Rectal smooth muscle tissue (tissue), 1 donor: ENCODE measurements at regions not wholly inside any gene's neighbourhood (a gene's known extent, or its start where the extent isn't known, plus 50 kb on each side); places are given as distances from the start of the nearest gene placed in this dataset.

Source experiments
- H3K27ac ChIP-seq: one replicate; pipeline ENCODE4 v1.7.0; 2013; ENCODE audit warnings: low read depth, low read length, inconsistent platforms
- H3K27me3 ChIP-seq: one replicate; pipeline ENCODE4 v1.7.0; 2013; ENCODE audit warnings: low read length; ENCODE audit not compliant: control insufficient read depth, insufficient read depth
- H3K36me3 ChIP-seq: one replicate; pipeline ENCODE4 v1.7.0; 2013; ENCODE audit warnings: low read length; ENCODE audit not compliant: control insufficient read depth, insufficient read depth
- H3K4me1 ChIP-seq: one replicate; pipeline ENCODE4 v1.7.0; 2013; ENCODE audit warnings: low read length; ENCODE audit not compliant: control insufficient read depth, insufficient read depth
- H3K4me3 ChIP-seq: one replicate; pipeline ENCODE4 v1.7.0; 2013; ENCODE audit warnings: low read length
- H3K9ac ChIP-seq: one replicate; pipeline ENCODE4 v1.7.0; 2013; ENCODE audit warnings: low read length

- Histone ChIP-seq H3K4me1 (no peaks in the 10 kb centered on the region), H3K9ac (no peak overlapping the region), H3K27me3 (no peaks in the 10 kb centered on the region), H3K4me3 (no peak overlapping the region), H3K27ac (no peak overlapping the region), H3K36me3 (no peaks in the 10 kb centered on the region)
These were observed 52.5 kb upstream of the RPL34 start for GRCh38 chr4:108567831-108568230.

GRCh38 chr4:108561116-108561515 is 59.3 kb upstream of the RPL34 start:
- no peak overlapping the region for H3K27ac ChIP-seq
- no peaks in the 10 kb centered on the region for H3K27me3 ChIP-seq
- no peak overlapping the region for H3K4me3 ChIP-seq
- no peaks in the 10 kb centered on the region for H3K4me1 ChIP-seq
- H3K9ac ChIP-seq = no peak overlapping the region
- no peaks in the 10 kb centered on the region for H3K36me3 ChIP-seq

GRCh38 chr4:108560616-108561015 is 59.8 kb upstream of the RPL34 start:
- Histone ChIP-seq H3K27ac (no peak overlapping the region), H3K36me3 (no peaks in the 10 kb centered on the region), H3K4me3 (no peak overlapping the region), H3K27me3 (no peaks in the 10 kb centered on the region), H3K9ac (no peak overlapping the region), H3K4me1 (no peaks in the 10 kb centered on the region)

- Histone ChIP-seq H3K9ac (no peak overlapping the region), H3K27ac (no peak overlapping the region), H3K36me3 (no peaks in the 10 kb centered on the region), H3K27me3 (no peaks in the 10 kb centered on the region), H3K4me3 (no peak overlapping the region), H3K4me1 (no peaks in the 10 kb centered on the region)
These were observed 60.5 kb upstream of the RPL34 start for GRCh38 chr4:108559911-108560310.

GRCh38 chr4:108559068-108559793 is 61.1 kb upstream of the RPL34 start:
- H3K4me1 ChIP-seq = no peaks in the 10 kb centered on the region
- H3K4me3 ChIP-seq = no peak overlapping the region
- no peak overlapping the region for H3K27ac ChIP-seq
- no peak overlapping the region for H3K9ac ChIP-seq
- H3K27me3 ChIP-seq = no peaks in the 10 kb centered on the region
- H3K36me3 ChIP-seq = no peaks in the 10 kb centered on the region

- no peak overlapping the region for H3K9ac ChIP-seq
- no peaks in the 10 kb centered on the region for H3K4me1 ChIP-seq
- no peak overlapping the region for H3K27ac ChIP-seq
- no peak overlapping the region for H3K4me3 ChIP-seq
- no peaks in the 10 kb centered on the region for H3K27me3 ChIP-seq
- no peaks in the 10 kb centered on the region for H3K36me3 ChIP-seq
These were observed 63.7 kb upstream of the RPL34 start for GRCh38 chr4:108556588-108557200.

GRCh38 chr4:108556166-108556565 is 64.2 kb upstream of the RPL34 start:
- no peaks in the 10 kb centered on the region for H3K27me3 ChIP-seq
- no peak overlapping the region for H3K4me3 ChIP-seq
- H3K4me1 ChIP-seq = no peaks in the 10 kb centered on the region
- no peak overlapping the region for H3K27ac ChIP-seq
- no peak overlapping the region for H3K9ac ChIP-seq
- H3K36me3 ChIP-seq = no peaks in the 10 kb centered on the region

- Histone ChIP-seq H3K4me1 (no peaks in the 10 kb centered on the region), H3K9ac (no peak overlapping the region), H3K27me3 (no peaks in the 10 kb centered on the region), H3K36me3 (no peaks in the 10 kb centered on the region), H3K4me3 (no peak overlapping the region), H3K27ac (no peak overlapping the region)
These were observed 64.7 kb upstream of the RPL34 start for GRCh38 chr4:108555701-108556100.

DNA sequence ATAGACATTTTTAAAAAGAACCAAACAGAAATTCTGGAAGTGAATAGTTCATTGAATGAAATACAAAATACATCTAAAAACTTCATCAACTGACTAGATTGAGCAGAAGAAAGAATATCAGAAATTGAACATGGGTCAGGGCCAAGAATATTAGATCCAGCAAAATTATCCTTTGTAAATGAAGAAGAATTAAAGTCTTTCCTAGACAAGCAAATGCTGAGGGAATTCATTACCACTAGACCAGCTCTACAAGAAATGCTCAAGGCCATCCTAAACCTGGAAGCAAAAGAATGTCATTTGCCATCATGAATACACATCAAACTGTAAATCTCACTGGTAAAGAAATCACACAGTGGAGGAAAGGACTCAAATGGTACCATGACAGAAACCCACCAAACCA is 72.7 kb upstream of the RPL34 start:
- Histone ChIP-seq H3K9ac (no peak overlapping the region), H3K4me1 (no peaks in the 10 kb centered on the region), H3K4me3 (no peak overlapping the region), H3K27ac (no peak overlapping the region), H3K27me3 (no peaks in the 10 kb centered on the region), H3K36me3 (no peaks in the 10 kb centered on the region)

GRCh38 chr4:108546728-108547127 is 73.6 kb upstream of the RPL34 start:
- Histone ChIP-seq H3K36me3 (no peaks in the 10 kb centered on the region), H3K4me1 (no peaks in the 10 kb centered on the region), H3K27ac (no peak overlapping the region), H3K9ac (no peak overlapping the region), H3K27me3 (no peaks in the 10 kb centered on the region), H3K4me3 (no peak overlapping the region)

- H3K4me1 ChIP-seq = no peaks in the 10 kb centered on the region
- no peak overlapping the region for H3K27ac ChIP-seq
- H3K4me3 ChIP-seq = no peak overlapping the region
- no peaks in the 10 kb centered on the region for H3K27me3 ChIP-seq
- H3K36me3 ChIP-seq = no peaks in the 10 kb centered on the region
- no peak overlapping the region for H3K9ac ChIP-seq
These were observed 75.9 kb upstream of the RPL34 start for GRCh38 chr4:108544481-108544880.

DNA sequence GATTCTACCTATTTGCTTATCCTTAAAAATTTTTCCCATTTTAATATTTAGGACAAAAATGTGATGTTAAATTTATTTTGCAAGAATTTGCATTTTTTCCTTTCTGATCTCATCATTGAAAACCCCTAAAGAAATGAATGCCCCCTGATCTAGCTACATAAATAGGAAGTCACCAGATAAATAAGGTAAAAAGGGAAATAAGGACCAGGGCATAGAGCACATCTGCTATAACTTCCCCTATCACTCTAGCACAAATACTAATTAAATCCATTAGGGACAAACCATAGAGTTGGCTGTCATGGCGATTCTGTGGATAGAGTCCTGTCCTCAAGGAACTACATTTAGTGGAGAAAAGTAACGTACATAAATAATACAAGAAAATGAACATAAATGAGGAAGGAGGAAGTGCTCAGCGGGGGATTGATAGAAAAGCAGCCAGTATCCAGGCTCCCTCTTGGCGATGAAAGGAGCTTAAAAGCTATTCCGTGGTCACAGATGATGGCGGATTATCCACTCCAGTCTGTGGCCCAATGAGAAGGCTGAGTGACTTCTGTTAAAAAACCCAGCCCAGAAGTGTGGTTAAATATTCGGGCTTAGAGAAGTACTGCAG is 76.9 kb upstream of the RPL34 start:
- Histone ChIP-seq H3K4me3 (no peak overlapping the region), H3K9ac (no peak overlapping the region), H3K4me1 (no peaks in the 10 kb centered on the region), H3K27ac (no peak overlapping the region), H3K36me3 (no peaks in the 10 kb centered on the region), H3K27me3 (no peaks in the 10 kb centered on the region)

DNA sequence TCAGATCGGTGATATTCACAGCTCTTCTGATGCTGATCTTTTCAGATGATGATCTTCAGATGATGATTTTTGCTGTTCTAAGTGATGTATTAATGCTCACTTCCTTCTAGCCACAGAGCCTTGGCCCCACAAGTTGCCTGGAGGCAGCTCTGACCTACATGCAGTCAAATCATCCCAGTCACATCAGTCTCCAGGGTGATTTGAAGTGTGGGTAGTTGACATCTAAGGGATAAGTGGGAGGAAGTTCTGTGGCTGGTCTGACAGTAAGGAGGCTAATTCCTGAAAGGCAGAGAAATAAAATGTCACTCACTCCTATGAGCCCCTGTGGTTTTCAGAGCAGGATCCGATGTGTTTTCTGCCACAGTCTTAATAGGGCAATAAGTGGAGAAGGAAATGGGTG is 79.8 kb upstream of the RPL34 start:
- Histone ChIP-seq H3K27me3 (no peaks in the 10 kb centered on the region), H3K4me3 (no peak overlapping the region), H3K36me3 (no peaks in the 10 kb centered on the region), H3K4me1 (no peaks in the 10 kb centered on the region), H3K9ac (no peak overlapping the region), H3K27ac (no peak overlapping the region)
